Spleen (tissue), 7 donors: ENCODE measurements at regions not wholly inside any gene's neighbourhood (a gene's known extent, or its start where the extent isn't known, plus 50 kb on each side); places are given as distances from the start of the nearest gene placed in this dataset.

Experiments used
- CTCF ChIP-seq, 11 experiments: fragments of 200-600 bp in 7 of 11; fragments of 450-650 bp in 4 of 11; sonication (generic) in 4 of 11; IDR thresholded peaks in 8 of 11; conservative IDR thresholded peaks in 3 of 11; 1 replicate in 7 of 11; 2 replicates in 4 of 11; pipeline versions ENCODE4 v1.4.0 to v1.8.0; 2016 to 2021; ENCODE audit warnings: antibody characterized with exemption in 11 of 11, inconsistent platforms in 4 of 11, mild to moderate bottlenecking in 1 of 11
- POLR2AphosphoS5 ChIP-seq, 3 donors: sonication (generic); formaldehyde crosslinking; IDR thresholded peaks; one replicate each; pipeline ENCODE4 v1.5.1; 2017; ENCODE audit warnings: antibody characterized with exemption in 3 of 3
- donor health status: DM: no; HTN: no; CAD: no; lungs with moderate emphysema.
- donor health status: DM: no; HTN: no; CAD: no.
- donor health status: DM: no; HTN: no; CAD: no.

DNA sequence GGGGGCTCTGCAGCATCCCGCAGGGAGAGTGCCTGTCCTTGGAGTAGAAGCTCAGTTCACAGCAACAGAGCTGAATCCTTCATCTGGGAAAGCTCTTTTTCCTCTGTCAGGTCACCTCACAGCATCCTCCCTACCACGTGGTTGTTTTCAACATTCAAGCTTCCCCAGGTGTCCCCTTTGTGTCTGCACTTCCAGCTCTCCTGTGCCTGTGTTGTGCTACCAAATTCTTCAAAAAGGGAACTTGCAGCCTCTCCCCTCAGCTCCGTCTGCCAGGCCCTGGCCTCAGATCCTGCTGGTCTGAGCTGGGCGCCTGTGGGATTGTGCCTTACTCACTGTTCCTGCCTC lies 108.4 kb downstream of the FOXF2 start:
- TF ChIP-seq CTCF (IDR thresholded peaks at IDR 0.05 in 8 of 11, conservative IDR thresholded peaks at IDR 0.05 in 3 of 11) (no peak), POLR2AphosphoS5 (IDR thresholded peaks at IDR 0.05) (no peak)
